ENCODE measurements at regions not wholly inside any gene's neighbourhood (a gene's known extent, or its start where the extent isn't known, plus 50 kb on each side); places are given as distances from the start of the nearest gene placed in this dataset.

DNA sequence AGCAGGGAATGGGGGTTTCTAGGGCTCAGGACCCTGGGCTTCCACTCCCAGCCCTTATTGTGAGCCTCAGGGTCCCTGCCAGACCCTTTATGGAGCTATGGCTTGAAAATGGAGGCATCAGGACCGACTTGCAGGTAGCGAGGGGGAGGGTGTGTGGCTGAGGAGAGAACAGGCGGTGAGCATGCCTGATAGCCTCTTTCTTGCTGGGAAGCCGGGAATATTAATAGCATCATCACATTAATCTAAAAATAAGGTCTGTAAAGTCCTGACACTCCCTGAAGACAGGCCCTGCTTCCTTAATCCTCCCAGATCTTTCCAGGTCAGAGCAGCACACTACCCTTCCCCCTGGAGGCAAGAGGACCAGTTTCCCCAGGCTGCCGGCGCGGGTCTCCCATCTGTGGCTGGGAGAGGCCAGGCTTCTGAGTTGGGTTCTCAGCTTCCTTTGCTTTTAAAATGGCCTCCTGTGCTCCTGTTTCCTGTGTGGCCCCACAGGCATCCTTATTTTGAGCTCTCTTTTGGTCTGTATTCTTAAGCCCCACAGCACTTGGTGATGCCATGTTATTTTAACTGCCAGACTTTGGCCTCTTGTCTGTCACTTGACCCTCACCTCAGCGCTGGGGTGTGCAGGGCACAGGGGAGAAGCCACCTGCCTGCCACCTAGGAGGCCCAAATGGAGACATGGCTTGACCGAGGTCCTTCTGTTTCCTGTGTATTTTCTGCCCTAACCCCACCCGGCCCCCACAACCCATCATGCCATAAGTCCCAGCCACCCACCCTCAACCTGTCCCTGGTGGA lies 185.0 kb upstream of the TOPAZ1 start:
- DNase-seq (ENCODE audit: missing footprints): no peak
- ATAC-seq: no peak
- intact Hi-C loops (cut with DNase I): no loop called here

DNA sequence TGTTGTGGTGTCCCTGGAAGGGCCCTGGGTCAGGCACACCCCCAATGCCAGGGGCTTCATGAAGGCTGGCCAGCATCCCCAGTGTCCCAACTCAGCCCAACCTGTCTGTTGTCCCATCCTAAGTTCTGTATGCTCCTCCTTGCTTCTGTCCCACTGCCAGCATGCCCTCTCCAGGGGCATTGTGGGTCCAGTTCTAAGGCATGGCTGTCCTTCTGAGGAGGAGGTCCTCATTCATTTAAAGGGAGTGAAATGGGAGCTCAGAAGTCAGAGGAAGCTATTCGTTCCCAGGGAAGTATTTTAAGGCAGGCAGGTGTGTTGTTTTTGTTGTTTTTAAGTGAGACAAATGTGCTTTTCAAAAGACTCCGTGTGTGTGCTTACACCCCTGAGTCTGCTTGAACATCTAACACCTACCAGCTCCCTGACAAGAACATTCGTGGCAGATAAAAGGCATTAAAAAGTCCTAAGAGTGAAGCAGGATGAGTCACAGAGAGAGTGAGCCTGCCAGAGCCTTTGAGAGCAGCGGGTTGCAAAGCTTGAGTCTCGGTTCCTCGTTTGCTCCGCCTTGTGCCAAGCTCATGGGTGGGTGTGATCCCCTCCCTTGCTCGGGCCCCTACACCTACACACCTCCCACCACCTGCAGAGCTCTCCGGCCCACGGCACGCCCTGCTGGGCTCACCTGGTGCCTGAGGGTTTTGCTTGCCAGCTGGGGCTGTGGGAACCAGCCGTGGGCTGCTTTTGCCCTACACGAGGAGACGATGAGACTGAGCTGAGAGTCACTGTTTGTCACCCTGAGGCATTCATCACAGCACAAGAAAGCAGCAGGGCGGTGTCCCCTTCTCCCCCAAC lies 183.4 kb upstream of the TOPAZ1 start:
- DNase-seq (ENCODE audit: missing footprints): no peak
- intact Hi-C loops (cut with DNase I): no loop called here
- no peak for ATAC-seq

DNA sequence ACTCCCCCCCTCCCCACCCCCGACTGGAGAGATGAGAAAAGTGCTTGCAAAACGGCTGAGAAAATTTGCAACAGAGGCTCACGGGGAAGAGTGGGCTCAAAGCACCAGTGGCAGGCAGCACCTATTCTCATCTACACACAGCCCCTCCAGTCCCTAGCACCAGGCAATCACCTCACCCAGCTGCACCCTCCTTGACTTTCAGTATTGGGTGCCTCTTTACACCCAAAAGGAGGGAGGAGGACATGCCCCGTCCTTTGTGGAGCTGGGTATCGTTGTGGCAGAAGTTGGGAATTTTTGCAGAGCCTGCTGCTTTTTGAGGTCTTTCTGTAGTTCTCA lies 182.8 kb upstream of the TOPAZ1 start:
- DNase-seq (ENCODE audit: missing footprints) (no peak), ATAC-seq (no peak)
- intact Hi-C loops (cut with DNase I): no loop called here

DNA sequence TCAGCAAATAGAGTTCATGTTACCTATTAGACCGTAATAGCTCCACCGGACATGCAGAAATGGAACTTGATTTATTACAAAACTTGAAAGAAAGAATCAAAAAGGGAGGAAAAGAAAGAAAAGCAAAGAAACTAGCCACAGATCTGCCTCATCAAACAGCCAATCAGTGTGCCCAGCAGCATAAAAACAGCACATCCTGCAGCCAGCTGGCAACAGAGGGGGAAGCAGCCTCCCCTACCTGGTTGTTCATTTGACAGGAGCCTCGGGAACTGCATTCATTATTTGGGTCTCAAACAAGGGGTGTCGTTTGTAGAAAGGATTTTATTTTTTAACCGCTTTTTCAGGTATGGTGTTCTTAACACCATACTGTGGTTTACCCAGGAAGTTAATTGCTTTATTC lies 181.5 kb upstream of the TOPAZ1 start:
- no peak for ATAC-seq
- DNase-seq (ENCODE audit: missing footprints): no peak
- intact Hi-C loops (cut with DNase I): loop anchor here (10.0 kb wide), 1 partner anchor 175 kb away; no protein-coding TSS in a partner anchor

DNA sequence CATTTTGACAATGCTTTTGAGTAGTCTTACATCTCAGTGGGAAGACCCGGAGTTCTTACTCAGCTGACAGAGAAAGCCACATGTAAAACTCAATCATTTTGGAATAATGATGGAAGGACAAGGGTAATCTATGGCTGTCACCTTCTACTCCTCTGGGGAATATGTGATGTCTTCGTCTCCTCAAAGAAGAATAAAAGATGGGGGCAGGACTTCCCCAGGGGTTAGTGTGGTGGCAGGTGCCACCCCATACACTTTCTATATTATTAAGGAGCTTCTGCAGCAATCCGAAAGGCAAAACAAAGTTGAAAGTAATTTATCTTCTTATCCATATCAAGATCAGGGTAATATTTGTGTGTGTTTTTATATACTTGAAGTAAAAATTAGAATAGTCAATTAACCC lies 180.4 kb upstream of the TOPAZ1 start:
- no peak for DNase-seq (ENCODE audit: missing footprints)
- no peak for ATAC-seq
- intact Hi-C loops (cut with DNase I): loop anchor here (10.0 kb wide), 1 partner anchor 176 kb away; no protein-coding TSS in a partner anchor

DNA sequence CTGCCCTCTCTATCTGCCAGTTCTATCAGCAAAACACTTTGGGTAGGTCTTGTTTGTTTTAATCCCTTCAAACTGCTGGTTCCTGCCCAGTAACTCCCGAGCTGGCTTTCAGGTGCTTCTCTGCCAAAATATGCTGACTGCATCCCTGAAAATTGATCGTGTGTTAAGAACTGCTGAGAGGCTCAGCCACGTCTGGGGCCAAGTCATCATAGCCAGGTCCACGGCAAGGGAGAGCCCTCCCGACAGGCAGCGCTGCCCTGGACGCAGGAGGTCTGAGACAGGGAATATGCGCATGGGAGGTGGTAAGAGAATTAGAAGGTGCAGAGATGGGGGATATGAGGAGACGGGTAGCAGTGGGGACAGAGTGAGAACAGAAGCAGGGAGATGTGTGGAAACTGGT lies 179.7 kb upstream of the TOPAZ1 start:
- no peak for ATAC-seq
- intact Hi-C loops (cut with DNase I): loop anchor here (10.0 kb wide), 1 partner anchor 177 kb away; no protein-coding TSS in a partner anchor
- DNase-seq (ENCODE audit: missing footprints): no peak

DNA sequence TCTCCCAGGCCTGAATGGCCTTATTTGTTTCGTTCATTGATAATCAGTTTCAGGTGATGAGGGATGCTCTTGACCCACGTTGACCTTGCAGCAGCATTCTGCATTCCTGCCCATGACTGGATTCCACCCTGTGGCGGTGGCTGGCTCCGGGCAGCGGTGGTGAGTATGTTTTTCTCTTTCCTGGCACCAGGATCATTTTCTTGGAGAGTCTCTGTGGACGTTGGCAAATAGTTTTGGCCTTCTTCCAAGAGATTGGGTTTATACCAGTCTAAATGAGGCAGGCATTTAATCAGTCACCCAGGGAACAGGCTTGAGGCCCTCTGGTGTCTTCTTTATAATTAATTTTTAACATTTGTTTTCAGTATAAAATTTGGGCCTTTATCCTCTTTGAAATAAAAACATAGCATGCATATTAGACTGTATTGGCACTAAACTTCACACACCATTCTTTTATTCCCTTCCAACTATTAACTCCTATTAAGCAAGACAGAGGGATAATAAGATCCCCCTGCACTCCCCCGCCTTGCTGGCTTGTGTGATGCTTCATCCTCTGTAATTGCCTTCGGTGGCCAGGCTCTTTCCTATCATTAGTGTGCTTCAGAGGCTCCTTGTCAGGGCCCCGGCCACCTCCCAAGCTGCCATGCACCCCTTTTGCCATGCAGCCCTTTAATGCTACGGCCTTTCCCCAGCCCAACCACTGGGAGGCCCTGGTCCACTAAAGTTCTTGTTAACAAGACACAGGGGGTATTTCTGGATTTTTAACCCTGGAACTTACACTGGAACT lies 176.2 kb upstream of the TOPAZ1 start:
- peak; percentile 77 for ATAC-seq
- intact Hi-C loops (cut with DNase I): loop anchor here (10.0 kb wide), 1 partner anchor 181 kb away; no protein-coding TSS in a partner anchor
- DNase-seq (ENCODE audit: missing footprints): no peak

DNA sequence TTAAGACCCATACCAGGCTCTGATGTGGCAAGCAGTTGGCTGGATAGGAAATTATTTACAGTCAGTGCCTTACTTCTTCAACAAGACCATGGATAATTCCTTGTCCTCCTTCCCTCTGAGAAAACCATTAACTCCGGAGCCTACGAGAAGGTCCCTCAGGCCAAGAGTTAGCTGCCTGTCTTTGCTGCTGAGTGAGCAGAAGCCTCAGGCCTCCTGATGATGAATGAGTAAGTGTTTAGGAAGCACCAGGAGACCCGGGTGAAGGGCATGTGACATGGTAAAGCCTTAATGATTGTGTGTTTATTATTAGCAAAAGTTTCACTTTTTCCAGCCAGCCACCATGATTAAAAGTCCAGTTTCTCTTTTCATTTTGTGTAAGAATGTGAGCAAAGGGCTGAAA lies 174.9 kb upstream of the TOPAZ1 start:
- no peak for DNase-seq (ENCODE audit: missing footprints)
- intact Hi-C loops (cut with DNase I): loop anchor here (10.0 kb wide), 1 partner anchor 182 kb away; no protein-coding TSS in a partner anchor
- no peak for ATAC-seq

DNA sequence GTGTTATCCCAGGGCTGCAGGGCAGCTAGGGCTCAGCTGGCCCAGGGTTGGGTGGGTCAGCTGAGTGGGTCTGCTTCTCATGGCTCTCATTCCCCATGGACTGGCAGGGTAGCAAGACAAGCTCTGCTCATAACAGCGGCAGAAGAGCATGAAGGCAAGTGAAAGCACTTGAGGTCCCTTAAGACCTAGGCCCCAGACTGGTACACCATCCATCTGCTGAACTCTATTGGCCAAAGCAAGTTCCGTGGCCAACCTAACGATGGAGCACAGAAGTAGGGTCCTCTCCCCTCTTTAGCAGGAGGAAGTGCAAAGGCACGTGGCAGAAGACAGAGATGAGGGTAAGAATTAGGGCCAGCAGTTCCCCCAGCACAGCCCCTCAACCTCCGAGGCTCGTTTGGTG lies 174.3 kb upstream of the TOPAZ1 start:
- intact Hi-C loops (cut with DNase I): loop anchor here (10.0 kb wide), 1 partner anchor 183 kb away; no protein-coding TSS in a partner anchor
- no peak for ATAC-seq
- no peak for DNase-seq (ENCODE audit: missing footprints)

DNA sequence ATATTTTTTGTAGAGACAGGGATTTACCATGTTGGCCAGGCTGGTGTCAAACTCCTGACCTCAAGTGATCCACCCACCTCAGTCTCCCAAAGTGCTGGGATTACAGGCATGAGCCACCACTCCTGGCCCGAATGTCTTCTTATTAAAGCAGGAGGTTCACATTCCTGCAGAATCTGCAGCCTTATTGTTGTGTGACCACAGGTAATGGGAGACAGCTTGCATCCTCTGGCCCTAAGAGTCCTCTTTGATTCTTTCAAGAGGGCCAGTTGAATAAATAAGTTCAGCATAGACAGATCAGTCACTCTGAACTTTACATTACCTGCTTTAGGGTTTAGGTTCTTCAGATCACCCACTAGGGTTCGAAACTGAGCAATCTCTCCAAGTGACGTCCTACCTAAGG lies 172.9 kb upstream of the TOPAZ1 start:
- intact Hi-C loops (cut with DNase I): loop anchor here (10.0 kb wide), 1 partner anchor 184 kb away; no protein-coding TSS in a partner anchor
- DNase-seq (ENCODE audit: missing footprints) (no peak), ATAC-seq (no peak)

DNA sequence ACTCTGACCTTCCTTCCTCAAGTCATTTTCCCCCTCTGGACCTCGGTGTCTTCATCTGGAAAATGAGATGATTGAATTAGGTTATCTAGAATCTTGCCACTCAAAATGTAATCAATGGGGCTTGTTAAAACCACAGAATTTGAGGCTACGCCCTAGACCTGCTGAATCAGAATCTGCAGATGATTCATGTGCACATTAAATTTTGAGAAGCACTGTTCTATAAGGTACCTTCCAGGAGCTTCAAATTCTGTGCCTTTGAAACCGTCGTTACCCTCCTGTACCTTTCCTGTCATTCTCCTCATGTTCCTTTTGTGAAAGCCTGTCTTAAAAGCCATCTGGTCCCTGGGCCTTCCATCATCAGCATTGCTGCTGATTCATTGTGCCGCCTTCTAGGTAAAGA lies 172.4 kb upstream of the TOPAZ1 start:
- no peak for DNase-seq (ENCODE audit: missing footprints)
- intact Hi-C loops (cut with DNase I): loop anchor here (10.0 kb wide), 1 partner anchor 184 kb away; no protein-coding TSS in a partner anchor
- ATAC-seq: no peak

DNA sequence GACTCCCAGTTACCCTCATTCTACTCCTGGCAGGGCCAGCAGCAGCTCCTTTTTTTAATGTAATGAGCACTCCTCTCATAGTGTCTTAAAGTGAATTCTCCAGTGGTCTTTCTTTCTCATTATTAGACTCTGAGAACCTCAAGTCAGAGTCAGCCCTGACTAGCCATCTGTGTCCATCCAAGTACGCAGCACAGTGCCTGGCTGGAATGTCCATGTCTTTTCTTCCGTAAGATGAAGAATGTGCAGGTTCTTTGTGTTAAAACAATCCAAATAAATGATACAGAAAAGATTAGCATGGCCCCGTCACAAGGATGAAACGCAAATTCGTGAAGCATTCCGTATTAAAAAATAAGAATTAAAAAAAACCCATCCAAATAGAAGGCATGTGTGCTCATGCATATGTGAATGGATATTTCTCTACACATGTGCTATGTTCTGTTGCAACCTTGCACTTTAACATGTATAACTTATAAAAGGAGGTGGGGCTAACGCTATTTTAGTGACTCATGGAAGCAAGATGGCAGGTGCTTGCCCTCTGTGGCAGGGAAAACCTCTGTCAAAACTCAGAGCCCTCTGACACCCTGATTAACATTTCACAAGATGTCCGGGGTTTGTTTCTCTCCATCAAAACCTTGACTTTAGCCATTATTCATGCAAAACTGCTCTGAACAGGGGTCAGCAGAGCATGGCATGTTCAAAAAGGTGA lies 170.7 kb upstream of the TOPAZ1 start:
- ATAC-seq: no peak
- intact Hi-C loops (cut with DNase I): no loop called here
- no peak for DNase-seq (ENCODE audit: missing footprints)

DNA sequence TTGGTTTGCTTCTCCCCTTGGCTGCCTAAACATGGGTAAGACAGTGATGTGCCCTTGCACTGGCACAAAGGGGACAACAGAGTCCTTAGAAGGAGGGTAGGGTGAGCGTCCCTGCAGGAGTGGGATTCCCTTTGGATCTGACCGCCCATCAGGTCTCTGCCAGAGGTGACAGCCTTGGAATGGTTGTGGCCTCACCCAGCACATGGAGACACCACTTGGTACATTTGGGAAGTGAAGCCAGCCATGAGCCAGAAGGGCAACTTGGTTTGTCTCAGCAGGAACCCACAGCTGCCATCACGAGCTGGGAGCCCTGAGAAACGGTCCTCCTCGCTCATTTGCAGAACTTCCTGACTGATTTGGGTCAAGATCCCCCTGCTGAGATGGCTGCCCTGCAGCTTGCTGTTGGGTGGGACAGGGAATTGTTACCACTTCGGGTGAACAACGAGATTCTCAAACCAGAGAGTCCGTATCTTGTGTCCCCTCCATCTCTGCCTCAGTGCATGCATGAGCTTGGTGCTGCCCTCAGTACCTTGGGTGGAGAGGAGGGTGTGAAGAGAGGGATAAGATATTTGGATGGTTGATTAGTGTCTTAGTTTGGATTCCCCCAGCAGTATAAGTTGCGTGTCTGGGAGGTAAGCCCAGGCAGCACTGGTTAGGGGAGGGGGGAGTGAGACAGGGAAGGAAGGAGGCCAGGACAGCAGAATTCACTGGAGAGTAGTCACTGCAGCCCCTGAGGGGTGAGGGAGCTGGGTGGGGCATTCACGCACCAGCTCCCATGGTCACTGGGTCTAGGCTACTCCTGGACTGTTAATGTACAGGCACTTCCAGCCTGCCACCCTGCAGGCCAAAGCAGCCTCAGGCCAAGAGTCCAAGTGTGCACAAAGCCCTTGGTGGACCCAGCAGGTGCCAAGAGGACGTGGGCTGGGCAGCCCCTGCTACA lies 168.8 kb upstream of the TOPAZ1 start:
- no peak for ATAC-seq
- no peak for DNase-seq (ENCODE audit: missing footprints)
- intact Hi-C loops (cut with DNase I): no loop called here

DNA sequence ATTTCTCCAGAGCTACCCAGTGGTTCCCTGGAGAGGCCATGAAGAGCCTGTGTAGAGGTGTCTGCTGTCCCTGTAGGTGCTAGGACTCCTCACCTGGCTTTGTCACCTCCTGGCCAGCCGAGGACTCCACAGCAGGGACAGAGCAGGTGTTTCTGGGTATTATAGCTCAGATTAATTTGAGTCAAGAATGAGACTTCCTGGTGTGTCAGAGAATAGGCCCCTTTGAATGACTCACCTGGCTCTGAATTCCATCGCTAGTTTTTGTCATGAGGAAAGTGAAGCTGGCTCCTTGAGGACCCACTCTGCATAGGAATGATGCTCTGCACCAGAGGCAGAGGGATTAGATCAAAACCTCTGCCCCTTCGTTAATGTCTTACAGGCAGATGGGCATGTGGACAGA lies 167.5 kb upstream of the TOPAZ1 start:
- no peak for ATAC-seq
- no peak for DNase-seq (ENCODE audit: missing footprints)
- intact Hi-C loops (cut with DNase I): no loop called here

DNA sequence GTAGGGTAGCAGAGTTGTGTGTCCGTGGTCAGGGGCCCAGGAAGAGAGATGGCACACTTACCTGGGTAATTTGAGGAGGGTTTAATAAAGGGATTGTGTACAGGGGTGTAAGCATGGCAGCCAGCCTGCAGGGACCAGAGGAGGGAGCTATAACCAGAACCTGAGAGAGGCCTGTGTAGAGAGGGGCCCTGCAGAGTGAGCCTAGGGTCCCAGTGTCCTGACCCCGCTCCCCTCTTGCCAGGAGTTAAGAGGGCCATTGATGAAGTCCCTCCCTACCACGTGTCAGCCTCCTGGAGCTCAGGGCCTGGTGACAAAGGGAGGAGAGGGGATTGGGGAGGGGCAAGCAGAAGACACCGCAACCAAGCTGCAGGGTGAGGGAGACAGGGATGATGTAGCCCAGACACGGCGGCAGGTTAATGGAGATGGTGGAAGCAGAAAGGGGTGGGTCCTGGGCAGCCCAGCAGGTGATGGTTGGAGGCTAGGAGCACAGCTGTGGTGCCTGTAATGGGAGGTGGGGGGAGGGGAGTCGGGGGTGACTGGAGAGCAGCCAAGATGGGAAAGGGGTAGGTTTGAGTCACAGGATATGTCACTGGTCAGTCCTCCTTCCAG lies 165.4 kb upstream of the TOPAZ1 start:
- DNase-seq (ENCODE audit: missing footprints) (no peak), ATAC-seq (no peak)
- intact Hi-C loops (cut with DNase I): no loop called here

DNA sequence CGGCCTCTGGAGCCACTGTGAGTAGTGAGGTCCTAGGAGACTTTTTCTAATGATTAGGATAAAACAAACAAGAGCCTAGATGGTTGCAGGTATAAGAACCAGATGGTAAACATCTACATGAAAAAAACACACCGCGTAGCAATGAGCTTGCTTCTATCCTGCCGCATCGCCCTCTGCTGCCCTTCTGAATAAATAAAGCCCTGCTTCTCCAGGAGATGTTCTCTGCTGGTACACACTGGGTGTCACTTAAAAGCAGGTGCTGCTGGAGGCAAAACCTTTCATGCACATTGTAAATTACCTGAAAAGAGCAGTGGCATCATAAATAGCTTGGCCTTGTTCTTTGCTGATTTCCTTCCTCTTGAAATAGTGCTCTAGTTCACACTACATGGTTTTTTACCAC lies 164.4 kb upstream of the TOPAZ1 start:
- DNase-seq (ENCODE audit: missing footprints) (no peak), ATAC-seq (no peak)
- intact Hi-C loops (cut with DNase I): no loop called here

DNA sequence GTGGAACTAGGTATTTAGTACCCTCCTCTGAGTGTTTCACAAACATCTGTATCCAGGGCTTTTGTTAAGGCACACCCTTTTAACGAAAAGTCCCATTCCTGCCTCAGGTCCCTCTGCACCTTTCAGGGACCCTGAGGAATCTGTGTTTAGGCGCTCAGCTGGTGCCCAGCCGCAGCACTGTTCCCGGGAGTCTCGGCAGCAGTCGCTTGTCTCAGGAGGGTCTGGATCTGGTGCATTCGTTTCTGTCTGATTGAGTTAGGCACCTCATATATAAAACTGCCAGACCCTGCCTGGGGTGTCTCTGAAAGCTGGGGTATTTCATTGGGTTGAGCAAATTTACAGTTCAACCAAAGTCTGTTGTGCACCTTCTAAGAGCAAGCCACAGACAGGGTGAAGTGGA lies 162.8 kb upstream of the TOPAZ1 start:
- intact Hi-C loops (cut with DNase I): no loop called here
- DNase-seq (ENCODE audit: missing footprints) (no peak), ATAC-seq (no peak)
